PC-9 (cell line): ENCODE measurements at regions not wholly inside any gene's neighbourhood (a gene's known extent, or its start where the extent isn't known, plus 50 kb on each side); places are given as distances from the start of the nearest gene placed in this dataset.
"Not testable (repeated sequence)": the region's sequence is repeated elsewhere in the genome, so short reads cannot be mapped to it uniquely, and the experiment has no call there.

Experiments
- BruUV-seq: library from RNA; stranded (reverse); fragments of 400-500 nt; replicated peaks from 2 replicates; lab custom pipeline; 2021; lab: Mats Ljungman, UMichigan
- CTCF ChIA-PET: fragments of 300-600 bp; sonication (Branson Sonifier 250); formaldehyde crosslinking; loops from one replicate; lab custom pipeline; 2022; ENCODE audit warnings: antibody characterized with exemption; lab: Charles Lee
- POLR2A ChIA-PET: fragments of 300-600 bp; sonication (Branson Sonifier 250); formaldehyde crosslinking; loops from one replicate; lab custom pipeline; 2022; ENCODE audit warnings: antibody characterized with exemption; ENCODE audit not compliant: unreplicated experiment; lab: Charles Lee
- DNase-seq, 2 experiments: peaks; one replicate each; pipeline versions ENCODE4 v3.0.0 to v3.0.0-alpha.2; 2015 to 2022; ENCODE audit warnings: mixed read lengths in 1 of 2
- H2AFZ ChIP-seq: fragments of 200-600 bp; sonication (generic); 2 replicates; pipeline ENCODE4 v1.8.1; 2017; ENCODE audit warnings: antibody characterized with exemption
- H3F3A ChIP-seq: fragments of 200-600 bp; sonication (generic); 2 replicates; pipeline ENCODE4 v1.8.1; 2017; ENCODE audit warnings: antibody characterized with exemption, mild to moderate bottlenecking, low read depth; ENCODE audit not compliant: insufficient read depth
- H3K27ac ChIP-seq: fragments of 200-600 bp; sonication (generic); 2 replicates; pipeline ENCODE4 v1.6.1; 2016; ENCODE audit warnings: mixed run types
- H3K27me3 ChIP-seq: fragments of 200-600 bp; sonication (generic); 2 replicates; pipeline ENCODE4 v1.6.1; 2016; ENCODE audit warnings: low read depth, mixed run types; ENCODE audit not compliant: insufficient read depth
- H3K36me3 ChIP-seq: fragments of 200-600 bp; sonication (generic); 2 replicates; pipeline ENCODE4 v1.6.1; 2016; ENCODE audit warnings: low read depth, mixed run types
- H3K4me1 ChIP-seq: fragments of 200-600 bp; sonication (generic); replicated peaks from 2 replicates; pipeline ENCODE4 v1.6.1; 2016; ENCODE audit warnings: mixed run types; ENCODE audit not compliant: insufficient read depth
- H3K4me2 ChIP-seq: fragments of 200-600 bp; sonication (generic); 2 replicates; pipeline ENCODE4 v1.6.1; 2017; ENCODE audit warnings: mixed run types
- H3K4me3 ChIP-seq: fragments of 200-600 bp; sonication (generic); 2 replicates; pipeline ENCODE4 v1.6.1; 2016; ENCODE audit warnings: mixed run types
- H3K79me2 ChIP-seq: fragments of 200-600 bp; sonication (generic); 2 replicates; pipeline ENCODE4 v1.6.1; 2017; ENCODE audit warnings: low read depth, mixed run types
- H3K9me2 ChIP-seq: fragments of 200-600 bp; sonication (generic); 2 replicates; pipeline ENCODE4 v1.8.1; 2017; ENCODE audit warnings: mild to moderate bottlenecking; ENCODE audit not compliant: insufficient read depth
- H3K9me3 ChIP-seq: fragments of 200-600 bp; sonication (generic); 2 replicates; pipeline ENCODE4 v1.8.1; 2016; ENCODE audit warnings: low read depth; ENCODE audit not compliant: insufficient read depth
- H4K20me1 ChIP-seq: fragments of 200-600 bp; sonication (generic); 2 replicates; pipeline ENCODE4 v1.8.1; 2017; ENCODE audit not compliant: insufficient read depth
- EZH2 ChIP-seq: fragments of 200-600 bp; sonication (generic); IDR thresholded peaks from 2 replicates; pipeline ENCODE4 v1.8.0; 2017; ENCODE audit warnings: antibody characterized with exemption, low read depth
- intact Hi-C: fragments of 100-400 bp; cut with micrococcal nuclease; formaldehyde crosslinking; loops from one replicate; pipeline ENCODE4 v1.10.0; 2022; ENCODE audit not compliant: unreplicated experiment
- TF ChIP-seq, protein P1 (sequence below): fragments of 200-600 bp; sonication (generic); conservative IDR thresholded peaks from 2 replicates; pipeline ENCODE4 v1.6.1; 2017; ENCODE audit warnings: mixed run types, antibody characterized with exemption, mild to moderate bottlenecking, moderate library complexity

DNA sequence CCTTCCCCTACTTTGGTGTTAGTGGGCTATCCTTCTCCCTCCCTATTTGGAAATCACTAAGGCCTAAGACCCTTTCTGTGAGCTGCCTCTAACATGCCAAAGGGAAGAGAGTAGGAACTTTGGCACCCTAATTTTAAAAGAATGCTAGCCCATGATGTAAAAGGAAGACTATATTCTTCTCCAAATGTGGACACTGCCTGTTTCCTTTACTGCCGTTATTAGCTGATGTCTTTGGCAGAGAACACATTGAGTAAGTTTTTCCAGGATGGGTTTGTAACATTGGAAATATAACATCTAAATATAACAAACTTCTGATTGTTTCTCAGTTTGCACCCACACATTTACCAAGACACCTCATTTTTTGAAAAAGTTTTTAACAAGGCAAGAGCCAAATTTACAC is 56.9 kb upstream of the TNKS2 start:
- H2AFZ ChIP-seq = no peak overlapping the region
- no peak overlapping the region for H3K4me3 ChIP-seq
- H3K4me1 ChIP-seq = no peaks in the 10 kb centered on the region
- no peak for DNase-seq
- H4K20me1 ChIP-seq = no peaks in the 10 kb centered on the region
- TF ChIP-seq EZH2 = no peak
- TF ChIP-seq, protein P1, sequence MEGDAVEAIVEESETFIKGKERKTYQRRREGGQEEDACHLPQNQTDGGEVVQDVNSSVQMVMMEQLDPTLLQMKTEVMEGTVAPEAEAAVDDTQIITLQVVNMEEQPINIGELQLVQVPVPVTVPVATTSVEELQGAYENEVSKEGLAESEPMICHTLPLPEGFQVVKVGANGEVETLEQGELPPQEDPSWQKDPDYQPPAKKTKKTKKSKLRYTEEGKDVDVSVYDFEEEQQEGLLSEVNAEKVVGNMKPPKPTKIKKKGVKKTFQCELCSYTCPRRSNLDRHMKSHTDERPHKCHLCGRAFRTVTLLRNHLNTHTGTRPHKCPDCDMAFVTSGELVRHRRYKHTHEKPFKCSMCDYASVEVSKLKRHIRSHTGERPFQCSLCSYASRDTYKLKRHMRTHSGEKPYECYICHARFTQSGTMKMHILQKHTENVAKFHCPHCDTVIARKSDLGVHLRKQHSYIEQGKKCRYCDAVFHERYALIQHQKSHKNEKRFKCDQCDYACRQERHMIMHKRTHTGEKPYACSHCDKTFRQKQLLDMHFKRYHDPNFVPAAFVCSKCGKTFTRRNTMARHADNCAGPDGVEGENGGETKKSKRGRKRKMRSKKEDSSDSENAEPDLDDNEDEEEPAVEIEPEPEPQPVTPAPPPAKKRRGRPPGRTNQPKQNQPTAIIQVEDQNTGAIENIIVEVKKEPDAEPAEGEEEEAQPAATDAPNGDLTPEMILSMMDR = no peak
- no peaks in the 10 kb centered on the region for H3K9me2 ChIP-seq
- no TSS peak for BruUV-seq
- H3K9me3 ChIP-seq = no peaks in the 10 kb centered on the region
- POLR2A ChIA-PET = no interaction called here
- CTCF ChIA-PET = no interaction called here
- H3K79me2 ChIP-seq = no peaks in the 10 kb centered on the region
- H3K27ac ChIP-seq = no peak overlapping the region
- 0 out of 2 replicates have a peak, but pooled peaks cover 8% of the 10 kb centered on the region for H3K27me3 ChIP-seq
- H3K36me3 ChIP-seq = no peaks in the 10 kb centered on the region
- no peak overlapping the region for H3K4me2 ChIP-seq
- intact Hi-C loops = loop anchor here (10.0 kb wide), 2 partner anchors 107 to 247 kb away; partner anchors contain the start of gene PPP1R3C
- no peaks in the 10 kb centered on the region for H3F3A ChIP-seq

DNA sequence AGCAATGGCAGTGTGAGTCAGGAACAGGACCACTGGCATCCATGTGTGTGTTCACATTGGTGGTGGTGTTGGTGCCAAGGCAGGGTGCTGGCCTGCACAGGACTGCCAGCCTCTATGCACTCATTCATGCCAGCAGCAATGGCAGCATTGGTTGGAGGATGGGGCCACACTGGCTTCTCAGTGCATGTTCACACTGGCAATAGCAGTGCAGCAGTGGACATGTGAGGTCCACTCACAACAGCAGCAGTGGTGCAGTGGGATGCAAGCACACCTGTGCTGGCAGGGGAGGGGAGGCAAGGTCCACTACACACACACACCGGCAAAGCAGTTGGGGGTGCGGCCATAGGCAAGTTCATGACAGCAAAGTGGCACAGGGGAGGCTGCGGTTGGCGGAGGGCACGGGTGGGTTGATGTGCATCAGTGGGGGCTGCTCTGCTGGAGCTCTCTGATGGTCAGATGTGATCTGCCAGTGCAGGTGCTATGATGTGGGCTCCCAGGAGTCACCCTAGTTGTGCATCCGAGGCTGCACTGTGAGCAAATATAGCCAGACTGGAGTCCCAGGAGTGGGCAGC is 57.8 kb upstream of the TNKS2 start:
- Histone ChIP-seq H3K9me2 (no peaks in the 10 kb centered on the region), H3K9me3 (no peaks in the 10 kb centered on the region), H3K4me3 (no peak overlapping the region), H3K27ac (no peak overlapping the region), H3K27me3 (0 out of 2 replicates have a peak, but pooled peaks cover 8% of the 10 kb centered on the region), H3K4me2 (no peak overlapping the region), H3K79me2 (no peaks in the 10 kb centered on the region), H4K20me1 (no peaks in the 10 kb centered on the region), H2AFZ (no peak overlapping the region), H3F3A (no peaks in the 10 kb centered on the region), H3K4me1 (no peaks in the 10 kb centered on the region), H3K36me3 (no peaks in the 10 kb centered on the region)
- intact Hi-C loops = loop anchor here (10.0 kb wide), 2 partner anchors 106 to 246 kb away; partner anchors contain the start of gene PPP1R3C
- TF ChIP-seq, protein P1 = no peak
- TF ChIP-seq EZH2 = no peak
- no TSS peak for BruUV-seq
- POLR2A ChIA-PET = no interaction called here
- DNase-seq = no peak
- CTCF ChIA-PET = no interaction called here

DNA sequence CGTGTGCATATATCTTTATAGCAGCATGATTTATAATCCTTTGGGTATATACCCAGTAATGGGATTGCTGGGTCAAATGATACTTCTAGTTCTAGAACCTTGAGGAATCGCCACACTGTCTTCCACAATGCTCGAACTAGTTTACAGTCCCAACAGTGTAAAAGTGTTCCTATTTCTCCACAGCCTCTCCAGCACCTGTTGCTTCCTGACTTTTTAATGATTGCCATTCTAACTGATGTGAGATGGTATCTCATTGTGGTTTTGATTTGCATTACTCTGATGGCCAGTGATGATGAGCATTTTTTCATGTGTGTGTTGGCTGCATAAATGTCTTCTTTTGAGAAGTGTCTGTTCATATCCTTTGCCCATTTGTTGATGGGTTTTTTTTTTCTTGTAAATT is 66.0 kb upstream of the TNKS2 start:
- CTCF ChIA-PET, H3K4me1 ChIP-seq, DNase-seq, H2AFZ ChIP-seq, H4K20me1 ChIP-seq, H3K36me3 ChIP-seq, H3K27me3 ChIP-seq, H3K79me2 ChIP-seq, H3K9me3 ChIP-seq, H3F3A ChIP-seq, H3K4me3 ChIP-seq, BruUV-seq, H3K9me2 ChIP-seq, intact Hi-C loops, H3K27ac ChIP-seq, H3K4me2 ChIP-seq, POLR2A ChIA-PET: not testable (repeated sequence)

DNA sequence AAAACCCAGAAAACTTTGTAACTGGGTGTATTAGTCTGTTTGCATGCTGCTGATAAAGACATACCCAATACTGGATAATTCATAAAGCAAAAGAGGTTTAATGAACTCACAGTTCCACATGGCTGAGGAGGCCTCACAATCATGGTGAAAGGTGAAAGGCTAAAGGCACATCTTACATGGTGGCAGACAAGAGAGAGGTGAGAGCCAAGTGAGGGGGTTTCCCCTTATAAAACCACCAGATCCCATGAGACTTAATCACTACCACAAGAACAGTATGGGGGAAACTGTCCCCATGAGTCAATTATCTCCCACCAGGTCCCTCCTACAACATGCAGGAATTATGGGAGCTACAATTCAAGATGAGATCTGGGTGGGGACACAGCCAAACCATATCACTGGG is 68.9 kb upstream of the TNKS2 start:
- H3K27me3 ChIP-seq, intact Hi-C loops, H3K4me1 ChIP-seq, H3K36me3 ChIP-seq, H3K4me2 ChIP-seq, CTCF ChIA-PET, H4K20me1 ChIP-seq, H3K4me3 ChIP-seq, H3K79me2 ChIP-seq, H3K27ac ChIP-seq, BruUV-seq, H3K9me2 ChIP-seq, DNase-seq, H3F3A ChIP-seq, H3K9me3 ChIP-seq, H2AFZ ChIP-seq, POLR2A ChIA-PET: not testable (repeated sequence)
